ENCODE measurements at regions not wholly inside any gene's neighbourhood (a gene's known extent, or its start where the extent isn't known, plus 50 kb on each side); places are given as distances from the start of the nearest gene placed in this dataset.

- TF ChIP-seq CTCF (IDR thresholded peaks at IDR 0.05; ENCODE audit: borderline replicate concordance, extremely low read depth, low read length, poor library complexity, severe bottlenecking) (peak; percentile 95), EZH2 (IDR thresholded peaks at IDR 0.05; ENCODE audit: borderline replicate concordance, low read depth, low read length, severe bottlenecking) (no peak)
Observed at GRCh38 chr13:53151336-53152056, 122.9 kb downstream of the OLFM4 start.
